Lower lobe of right lung (tissue), 2 donors: ENCODE measurements at regions not wholly inside any gene's neighbourhood (a gene's known extent, or its start where the extent isn't known, plus 50 kb on each side); places are given as distances from the start of the nearest gene placed in this dataset.

Experiments
- ATAC-seq, 2 donors: fragments of 200-7000 bp; cut with Tn5 transposase; one replicate each; pipeline ENCODE4 v1.9.1; 2020 to 2022; ENCODE audit warnings: mild to moderate bottlenecking in 2 of 2, moderate library complexity in 2 of 2
- DNase-seq: peaks from one replicate; pipeline ENCODE4 v3.0.0-alpha.2; 2020
- H3K27ac ChIP-seq: fragments of 200-600 bp; one replicate; pipeline ENCODE4 v1.8.0; 2022
- H3K27me3 ChIP-seq: fragments of 200-600 bp; one replicate; pipeline ENCODE4 v1.8.0; 2022; ENCODE audit warnings: low read depth
- H3K36me3 ChIP-seq: fragments of 200-600 bp; one replicate; pipeline ENCODE4 v1.8.0; 2022; ENCODE audit warnings: mild to moderate bottlenecking
- H3K4me1 ChIP-seq: fragments of 200-600 bp; one replicate; pipeline ENCODE4 v1.8.0; 2022
- H3K4me3 ChIP-seq: fragments of 200-600 bp; one replicate; pipeline ENCODE4 v1.8.0; 2022; ENCODE audit warnings: mild to moderate bottlenecking
- H3K9me3 ChIP-seq: fragments of 200-600 bp; one replicate; pipeline ENCODE4 v1.8.0; 2022
- intact Hi-C: fragments of 100-400 bp; cut with DNase I; formaldehyde crosslinking; loops from one replicate; pipeline ENCODE4 v1.11.0; 2022
- TF ChIP-seq, protein P1 (sequence below): fragments of 200-600 bp; IDR thresholded peaks from one replicate; pipeline ENCODE4 v1.8.0; 2022; ENCODE audit warnings: antibody characterized with exemption, mild to moderate bottlenecking
- donor health status: DM: no; HTN: yes; CAD: no; lungs with severe emphysema.

DNA sequence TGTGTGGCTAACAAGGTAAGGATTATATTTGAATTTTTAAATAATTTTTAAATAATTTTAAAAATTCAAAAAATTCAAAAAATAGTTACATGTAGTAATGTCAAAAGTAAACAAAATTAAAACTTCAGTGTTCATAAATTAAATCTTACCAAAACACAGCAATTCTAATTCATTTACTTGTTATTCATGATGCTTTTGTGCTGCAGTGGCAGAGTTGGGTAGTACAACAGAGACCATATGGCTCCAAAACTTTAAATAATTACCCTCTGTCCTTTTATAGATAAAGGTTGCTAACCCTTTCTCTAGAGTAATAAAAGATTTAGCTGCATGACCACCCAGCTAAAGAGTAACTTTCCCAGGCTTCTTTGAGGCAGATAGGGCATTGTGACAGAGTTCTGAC, 1355.6 kb downstream of the FSTL5 start:
- intact Hi-C loops: no loop called here
- H3K9me3 ChIP-seq: no peaks in the 10 kb centered on the region
- TF ChIP-seq, protein P1, sequence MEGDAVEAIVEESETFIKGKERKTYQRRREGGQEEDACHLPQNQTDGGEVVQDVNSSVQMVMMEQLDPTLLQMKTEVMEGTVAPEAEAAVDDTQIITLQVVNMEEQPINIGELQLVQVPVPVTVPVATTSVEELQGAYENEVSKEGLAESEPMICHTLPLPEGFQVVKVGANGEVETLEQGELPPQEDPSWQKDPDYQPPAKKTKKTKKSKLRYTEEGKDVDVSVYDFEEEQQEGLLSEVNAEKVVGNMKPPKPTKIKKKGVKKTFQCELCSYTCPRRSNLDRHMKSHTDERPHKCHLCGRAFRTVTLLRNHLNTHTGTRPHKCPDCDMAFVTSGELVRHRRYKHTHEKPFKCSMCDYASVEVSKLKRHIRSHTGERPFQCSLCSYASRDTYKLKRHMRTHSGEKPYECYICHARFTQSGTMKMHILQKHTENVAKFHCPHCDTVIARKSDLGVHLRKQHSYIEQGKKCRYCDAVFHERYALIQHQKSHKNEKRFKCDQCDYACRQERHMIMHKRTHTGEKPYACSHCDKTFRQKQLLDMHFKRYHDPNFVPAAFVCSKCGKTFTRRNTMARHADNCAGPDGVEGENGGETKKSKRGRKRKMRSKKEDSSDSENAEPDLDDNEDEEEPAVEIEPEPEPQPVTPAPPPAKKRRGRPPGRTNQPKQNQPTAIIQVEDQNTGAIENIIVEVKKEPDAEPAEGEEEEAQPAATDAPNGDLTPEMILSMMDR: no peak
- ATAC-seq: no peak
- H3K4me1 ChIP-seq: no peaks in the 10 kb centered on the region
- no peak overlapping the region for H3K4me3 ChIP-seq
- H3K27me3 ChIP-seq: no peaks in the 10 kb centered on the region
- no peaks in the 10 kb centered on the region for H3K36me3 ChIP-seq
- no peak overlapping the region for H3K27ac ChIP-seq
- no peak for DNase-seq

DNA sequence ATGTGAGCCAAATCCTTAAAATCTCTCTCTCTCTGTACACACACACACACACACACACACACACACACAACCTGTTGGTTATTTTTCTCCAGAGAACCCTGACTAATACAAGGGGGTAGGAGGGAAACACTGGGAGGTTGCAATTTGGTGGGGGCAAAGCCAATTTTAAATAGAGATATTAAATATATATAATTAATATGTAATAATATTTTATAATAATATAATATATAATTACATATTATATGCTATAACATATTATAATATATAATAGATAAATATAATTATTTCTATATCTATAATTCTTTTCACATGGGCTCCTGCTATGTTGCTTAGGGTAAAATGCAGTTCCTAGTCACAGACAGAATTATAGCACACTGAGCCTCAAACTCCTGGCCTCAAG, 1354.2 kb downstream of the FSTL5 start:
- ATAC-seq: no peak
- TF ChIP-seq, protein P1: no peak
- intact Hi-C loops: no loop called here

DNA sequence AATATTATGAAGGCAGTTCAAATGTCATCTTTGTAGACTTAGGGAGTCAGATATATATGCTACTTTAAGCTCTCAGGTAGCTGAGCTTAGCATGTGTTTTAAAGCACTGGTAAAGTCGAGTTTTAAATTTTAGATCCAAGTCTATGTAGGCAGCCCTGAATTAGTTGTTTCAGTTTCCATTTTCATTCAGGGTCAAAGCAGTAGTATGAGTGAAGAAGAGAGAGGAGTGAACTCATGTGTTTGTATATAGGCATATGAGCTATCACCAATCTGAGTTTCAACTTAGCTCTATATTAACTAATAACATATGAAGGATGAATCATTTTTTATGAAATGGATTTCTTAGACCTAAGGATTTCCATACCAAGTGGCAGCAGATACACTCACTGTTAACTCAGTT, 1353.4 kb downstream of the FSTL5 start:
- TF ChIP-seq, protein P1: no peak
- no peak overlapping the region for H3K4me3 ChIP-seq
- H3K4me1 ChIP-seq: no peaks in the 10 kb centered on the region
- no peak for ATAC-seq
- no peak for DNase-seq
- no peak overlapping the region for H3K27ac ChIP-seq
- intact Hi-C loops: no loop called here
- no peaks in the 10 kb centered on the region for H3K36me3 ChIP-seq
- no peaks in the 10 kb centered on the region for H3K27me3 ChIP-seq
- no peaks in the 10 kb centered on the region for H3K9me3 ChIP-seq

More for the DNA sequence above, 1354.2 kb downstream of the FSTL5 start:
- no peaks in the 10 kb centered on the region for H3K27me3 ChIP-seq
- no peaks in the 10 kb centered on the region for H3K36me3 ChIP-seq
- H3K4me1 ChIP-seq: no peaks in the 10 kb centered on the region
- H3K9me3 ChIP-seq: no peaks in the 10 kb centered on the region
- no peak overlapping the region for H3K27ac ChIP-seq
- no peak overlapping the region for H3K4me3 ChIP-seq
- no peak for DNase-seq

DNA sequence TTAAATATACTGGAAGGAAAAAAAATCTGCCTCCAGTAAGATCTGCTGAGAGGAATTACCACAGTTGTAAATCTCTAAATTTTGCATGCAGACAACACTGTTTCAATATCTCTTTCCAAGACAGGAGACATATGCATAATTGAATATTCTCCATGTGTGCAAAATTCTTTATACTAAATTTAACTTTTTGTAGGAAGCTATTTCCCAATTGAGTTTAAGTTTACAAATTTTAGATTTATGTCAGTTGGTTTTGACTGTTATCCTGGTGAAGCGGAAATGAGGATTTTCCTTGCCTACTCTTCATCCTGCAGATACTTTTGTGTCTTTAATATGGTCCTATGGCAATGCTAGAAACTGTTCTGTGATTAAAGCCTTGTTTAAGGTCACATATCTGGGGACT, 1352.9 kb downstream of the FSTL5 start:
- ATAC-seq (no peak), DNase-seq (no peak)
- Histone ChIP-seq H3K4me1 (no peaks in the 10 kb centered on the region), H3K9me3 (no peaks in the 10 kb centered on the region), H3K27me3 (no peaks in the 10 kb centered on the region), H3K4me3 (no peak overlapping the region), H3K27ac (no peak overlapping the region), H3K36me3 (no peaks in the 10 kb centered on the region)
- intact Hi-C loops: no loop called here
- TF ChIP-seq, protein P1: no peak

DNA sequence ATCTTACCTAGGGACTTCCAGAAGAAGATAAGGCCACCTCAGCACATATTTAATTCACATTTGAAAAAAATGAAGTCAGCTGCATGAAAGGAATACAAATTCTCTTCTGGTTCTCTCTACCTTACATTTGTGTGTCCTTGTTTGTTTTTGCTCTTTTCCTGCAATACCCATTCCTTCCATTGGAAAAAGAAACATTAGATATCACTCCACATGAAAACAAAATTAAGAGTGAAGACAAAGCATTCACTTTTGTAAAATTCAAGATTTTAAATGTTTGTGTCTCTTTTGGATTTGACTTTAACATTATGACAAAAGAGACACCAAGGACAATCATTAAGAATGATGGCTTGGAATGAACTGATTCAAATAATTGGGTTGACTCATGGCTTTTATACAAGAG, 1351.8 kb downstream of the FSTL5 start:
- DNase-seq (no peak), ATAC-seq (no peak)
- H3K4me1 ChIP-seq: no peaks in the 10 kb centered on the region
- no peaks in the 10 kb centered on the region for H3K27me3 ChIP-seq
- no peaks in the 10 kb centered on the region for H3K36me3 ChIP-seq
- H3K4me3 ChIP-seq: no peak overlapping the region
- intact Hi-C loops: no loop called here
- H3K27ac ChIP-seq: no peak overlapping the region
- no peaks in the 10 kb centered on the region for H3K9me3 ChIP-seq
- TF ChIP-seq, protein P1: no peak

DNA sequence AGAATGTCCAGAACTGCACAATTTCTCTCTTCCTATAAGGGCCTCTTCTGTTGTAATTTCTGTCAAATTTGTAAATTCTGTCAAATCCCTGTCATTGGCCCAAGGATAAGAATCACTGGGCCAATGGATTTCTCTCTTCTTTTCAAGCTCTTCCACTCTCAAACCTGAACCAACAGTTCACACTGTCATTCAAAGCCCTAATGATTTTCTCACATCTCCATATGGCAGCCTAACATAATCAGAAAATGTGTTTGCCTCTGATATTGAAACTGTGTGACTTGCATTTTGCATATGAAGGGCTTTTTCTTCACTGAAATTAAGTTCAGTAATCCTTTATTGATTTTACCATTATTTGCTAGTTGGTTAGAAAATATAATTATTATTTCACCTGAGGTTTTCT, 1349.1 kb downstream of the FSTL5 start:
- H3K27ac ChIP-seq: no peak overlapping the region
- no peaks in the 10 kb centered on the region for H3K4me1 ChIP-seq
- no peak for ATAC-seq
- no peaks in the 10 kb centered on the region for H3K9me3 ChIP-seq
- no peaks in the 10 kb centered on the region for H3K36me3 ChIP-seq
- H3K27me3 ChIP-seq: no peaks in the 10 kb centered on the region
- TF ChIP-seq, protein P1: no peak
- intact Hi-C loops: no loop called here
- no peak overlapping the region for H3K4me3 ChIP-seq
- DNase-seq: no peak
